HG03103 (cell line): ENCODE measurements at regions not wholly inside any gene's neighbourhood (a gene's known extent, or its start where the extent isn't known, plus 50 kb on each side); places are given as distances from the start of the nearest gene placed in this dataset.
"Not testable (repeated sequence)": the region's sequence is repeated elsewhere in the genome, so short reads cannot be mapped to it uniquely, and the experiment has no call there.

ENCODE experiments used
- ATAC-seq: cut with Tn5 transposase; IDR thresholded peaks from one replicate; pipeline ENCODE4 v1.9.1; 2021; ENCODE audit warnings: low read depth; ENCODE audit not compliant: unreplicated experiment

GRCh38 chr4:129248621-129249020 is 152.7 kb downstream of the C4orf33 start:
- no peak for ATAC-seq

GRCh38 chr4:129254126-129254525 is 158.2 kb downstream of the C4orf33 start:
- ATAC-seq: no peak

- no peak for ATAC-seq
Observed at GRCh38 chr4:129254526-129254925, 158.6 kb downstream of the C4orf33 start.

- ATAC-seq: no peak
Observed at GRCh38 chr4:129261584-129261983, 165.6 kb downstream of the C4orf33 start.

- peak; percentile 97 for ATAC-seq
Observed at GRCh38 chr4:129264008-129264657, 168.2 kb downstream of the C4orf33 start.

- ATAC-seq: no peak
Observed at GRCh38 chr4:129278868-129279267, 182.9 kb downstream of the C4orf33 start.

- no peak for ATAC-seq
Observed at GRCh38 chr4:129282293-129282692, 186.3 kb downstream of the C4orf33 start.

- ATAC-seq: not testable (repeated sequence)
Observed at GRCh38 chr4:129292194-129292593, 196.2 kb downstream of the C4orf33 start.

- no peak for ATAC-seq
Observed at GRCh38 chr4:129314781-129315180, 218.8 kb downstream of the C4orf33 start.

GRCh38 chr4:129322920-129323319 is 227.0 kb downstream of the C4orf33 start:
- no peak for ATAC-seq

GRCh38 chr4:129323658-129324057 is 227.7 kb downstream of the C4orf33 start:
- ATAC-seq: no peak

- no peak for ATAC-seq
Observed at GRCh38 chr4:129326571-129327460, 230.9 kb downstream of the C4orf33 start.

- ATAC-seq: no peak
Observed at GRCh38 chr4:129327637-129328036, 231.7 kb downstream of the C4orf33 start.

- ATAC-seq: no peak
Observed at GRCh38 chr4:129328162-129328561, 232.2 kb downstream of the C4orf33 start.

GRCh38 chr4:129334136-129334535 is 238.2 kb downstream of the C4orf33 start:
- no peak for ATAC-seq

- no peak for ATAC-seq
Observed at GRCh38 chr4:129335276-129335675, 239.3 kb downstream of the C4orf33 start.

GRCh38 chr4:129335818-129336217 is 239.9 kb downstream of the C4orf33 start:
- ATAC-seq: no peak

GRCh38 chr4:129336457-129337227 is 240.7 kb downstream of the C4orf33 start:
- no peak for ATAC-seq

- ATAC-seq: no peak
Observed at GRCh38 chr4:129337228-129337620, 241.3 kb downstream of the C4orf33 start.

GRCh38 chr4:129342819-129343408 is 247.0 kb downstream of the C4orf33 start:
- no peak for ATAC-seq

- ATAC-seq: peak; percentile 70
Observed at GRCh38 chr4:129344058-129344457, 248.1 kb downstream of the C4orf33 start.
